Epithelial cell of esophagus (primary cell): ENCODE measurements at regions not wholly inside any gene's neighbourhood (a gene's known extent, or its start where the extent isn't known, plus 50 kb on each side); places are given as distances from the start of the nearest gene placed in this dataset.
A peak's percentile ranks its signal among the peaks of the same experiment; 100 is the strongest.

ENCODE experiments used
- DNase-seq: peaks from one replicate; pipeline ENCODE4 v3.0.0; 2010; ENCODE audit warnings: low read depth
- H3K4me3 ChIP-seq: 2 replicates; pipeline ENCODE4 v1.5.1; 2011; ENCODE audit warnings: mild to moderate bottlenecking, low read length, control low read depth
- TF ChIP-seq, protein P1 (sequence below): IDR thresholded peaks from 2 replicates; pipeline ENCODE4 v1.5.1; 2011; ENCODE audit warnings: low read depth, mild to moderate bottlenecking, low read length, control low read depth, inconsistent platforms; ENCODE audit not compliant: insufficient read depth; ENCODE audit errors: missing control alignments

DNA sequence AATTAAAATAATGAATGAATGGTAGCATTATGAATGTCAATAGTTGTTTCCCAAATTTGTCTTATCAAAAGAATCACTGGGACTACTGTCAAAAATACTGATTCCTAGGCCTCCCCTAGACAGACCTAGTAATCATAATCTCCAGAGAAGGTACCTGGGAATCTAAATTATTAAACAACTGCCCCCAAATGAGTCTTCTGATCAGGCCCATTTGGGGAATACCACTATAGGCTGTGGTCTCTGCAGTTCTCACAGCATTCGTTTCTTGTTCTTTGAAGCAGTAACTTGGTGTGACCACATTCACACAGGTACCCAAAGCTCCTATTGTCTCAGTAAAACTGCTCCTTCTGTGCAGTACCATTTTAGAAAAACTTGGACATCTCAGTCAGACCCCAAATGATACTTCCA is 230.9 kb downstream of the PIK3R1 start:
- TF ChIP-seq, protein P1, sequence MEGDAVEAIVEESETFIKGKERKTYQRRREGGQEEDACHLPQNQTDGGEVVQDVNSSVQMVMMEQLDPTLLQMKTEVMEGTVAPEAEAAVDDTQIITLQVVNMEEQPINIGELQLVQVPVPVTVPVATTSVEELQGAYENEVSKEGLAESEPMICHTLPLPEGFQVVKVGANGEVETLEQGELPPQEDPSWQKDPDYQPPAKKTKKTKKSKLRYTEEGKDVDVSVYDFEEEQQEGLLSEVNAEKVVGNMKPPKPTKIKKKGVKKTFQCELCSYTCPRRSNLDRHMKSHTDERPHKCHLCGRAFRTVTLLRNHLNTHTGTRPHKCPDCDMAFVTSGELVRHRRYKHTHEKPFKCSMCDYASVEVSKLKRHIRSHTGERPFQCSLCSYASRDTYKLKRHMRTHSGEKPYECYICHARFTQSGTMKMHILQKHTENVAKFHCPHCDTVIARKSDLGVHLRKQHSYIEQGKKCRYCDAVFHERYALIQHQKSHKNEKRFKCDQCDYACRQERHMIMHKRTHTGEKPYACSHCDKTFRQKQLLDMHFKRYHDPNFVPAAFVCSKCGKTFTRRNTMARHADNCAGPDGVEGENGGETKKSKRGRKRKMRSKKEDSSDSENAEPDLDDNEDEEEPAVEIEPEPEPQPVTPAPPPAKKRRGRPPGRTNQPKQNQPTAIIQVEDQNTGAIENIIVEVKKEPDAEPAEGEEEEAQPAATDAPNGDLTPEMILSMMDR = no peak
- H3K4me3 ChIP-seq = no peak overlapping the region
- no peak for DNase-seq

DNA sequence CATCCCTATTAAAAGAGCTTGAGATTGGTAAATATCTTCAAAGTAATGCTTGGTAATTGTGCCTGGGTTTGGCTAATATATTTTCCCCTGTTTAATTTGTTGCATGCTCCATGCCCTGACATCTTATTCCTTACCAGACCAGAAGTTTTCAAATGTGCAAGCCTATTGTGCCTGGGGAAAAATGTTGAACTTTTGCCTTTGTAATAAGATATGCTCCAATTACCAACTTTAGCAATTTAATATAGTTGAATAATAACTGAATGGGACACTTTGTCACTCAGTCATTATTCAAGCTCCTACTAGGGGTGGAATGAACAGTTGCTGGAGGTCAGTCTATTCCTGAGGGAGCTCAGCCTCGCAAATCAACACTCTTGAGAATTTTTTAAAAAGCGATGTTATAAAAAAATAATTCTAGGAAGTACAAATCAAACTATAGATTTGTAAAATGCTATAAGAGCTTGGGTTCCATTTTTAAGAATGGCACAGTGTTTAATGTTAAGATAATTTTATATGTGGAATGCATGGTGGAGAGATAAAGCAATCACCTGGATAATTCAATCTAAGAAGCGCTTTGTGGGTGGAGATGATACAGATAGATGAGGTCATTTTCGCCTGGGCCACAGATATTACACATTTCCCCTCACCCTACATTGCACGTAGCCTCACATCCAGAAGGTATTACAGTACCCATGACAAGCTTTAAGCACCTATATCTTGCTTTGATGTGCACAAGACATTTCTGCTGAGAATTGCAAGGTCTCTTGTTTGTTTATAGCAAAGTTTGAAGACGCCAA is 231.8 kb downstream of the PIK3R1 start:
- no peak for DNase-seq
- no peak overlapping the region for H3K4me3 ChIP-seq
- TF ChIP-seq, protein P1 = no peak

DNA sequence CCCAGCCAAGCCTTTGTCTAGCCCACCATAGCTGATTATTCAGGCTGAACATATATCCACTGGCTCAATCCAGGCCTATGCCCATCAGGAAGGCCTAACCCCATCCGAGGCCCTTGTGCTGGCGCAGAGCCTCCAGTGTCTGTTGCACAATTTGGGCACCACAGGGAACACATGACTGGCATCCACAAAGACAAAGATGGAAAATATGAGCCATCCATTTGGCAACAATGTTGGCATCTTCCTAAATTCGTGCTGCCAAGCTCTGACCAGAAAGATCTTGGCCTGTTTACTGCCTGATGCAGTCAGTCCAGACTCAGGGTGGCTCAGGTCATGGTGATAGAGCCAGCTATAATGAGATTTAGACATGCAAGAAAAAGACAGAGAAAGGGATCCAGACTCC is 233.8 kb downstream of the PIK3R1 start:
- no peak for DNase-seq
- H3K4me3 ChIP-seq = no peak overlapping the region
- TF ChIP-seq, protein P1 = no peak

DNA sequence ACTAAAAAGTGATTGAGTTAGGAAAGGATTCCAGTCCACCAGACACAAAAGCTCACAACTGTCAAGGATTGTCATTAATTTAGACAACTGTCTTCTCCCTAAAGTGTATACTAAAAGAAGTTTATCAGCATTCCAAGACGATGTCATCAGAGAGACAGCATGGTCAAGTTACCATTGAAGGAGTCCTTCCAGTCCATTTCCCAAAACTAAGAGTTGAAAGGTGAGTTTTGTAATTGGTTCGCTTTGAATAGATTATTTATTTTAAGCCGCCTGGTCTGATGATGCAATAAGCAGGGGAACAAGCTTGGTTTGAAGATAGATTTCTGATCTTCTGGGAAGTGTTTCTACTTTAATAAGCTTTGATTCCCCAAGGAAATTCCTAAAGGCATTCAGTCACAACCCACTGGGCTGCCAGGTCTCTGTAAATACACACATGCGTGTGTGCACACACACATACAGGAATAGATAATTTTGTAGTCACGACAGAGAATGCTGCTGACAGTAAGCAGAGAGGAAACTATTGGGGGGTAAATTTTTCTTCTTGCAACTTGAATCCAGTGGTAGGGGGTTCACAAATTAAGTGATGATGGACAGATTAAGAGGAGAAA is 234.8 kb downstream of the PIK3R1 start:
- TF ChIP-seq, protein P1 = no peak
- DNase-seq = peak; percentile 73
- no peak overlapping the region for H3K4me3 ChIP-seq

DNA sequence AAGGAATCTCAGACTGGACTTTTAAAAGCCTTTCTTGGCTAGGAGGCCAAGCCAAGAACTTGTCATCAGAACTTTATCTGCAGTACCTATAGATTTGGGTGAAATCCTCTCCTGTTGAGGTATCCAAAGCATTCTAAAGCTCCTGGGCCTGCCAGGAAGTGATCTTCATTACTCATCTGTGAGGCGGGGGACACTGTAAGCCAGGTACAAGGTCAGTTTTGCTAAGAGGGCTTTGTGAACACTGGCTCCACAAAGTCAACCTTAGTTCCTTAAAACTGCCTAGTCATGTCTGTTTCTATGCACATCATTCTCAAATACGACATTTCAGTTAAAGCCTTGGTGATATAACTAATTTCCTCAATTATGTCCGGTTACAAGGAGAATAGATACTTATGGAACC is 236.7 kb downstream of the PIK3R1 start:
- no peak for DNase-seq
- no peak overlapping the region for H3K4me3 ChIP-seq
- TF ChIP-seq, protein P1 = no peak

DNA sequence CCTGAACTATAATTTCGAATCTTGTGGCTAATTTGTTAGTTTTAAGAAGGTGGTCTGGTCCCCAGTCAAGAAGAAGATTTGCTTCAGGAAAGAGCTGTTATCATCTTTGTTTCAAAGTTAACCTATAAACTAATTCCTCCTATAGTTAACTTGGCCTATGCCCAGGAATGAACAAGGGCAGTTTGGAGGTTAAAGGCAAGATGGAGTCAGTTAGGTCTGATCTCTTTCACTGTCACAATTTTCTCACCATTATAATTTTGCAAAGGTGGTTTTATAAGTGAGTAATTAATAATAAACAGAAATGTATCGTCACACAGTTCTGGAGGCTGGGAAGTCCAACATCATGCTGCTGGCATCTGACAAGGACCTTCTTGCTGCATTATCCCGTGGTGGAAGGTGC is 238.6 kb downstream of the PIK3R1 start:
- TF ChIP-seq, protein P1 = no peak
- no peak for DNase-seq

More for the DNA sequence above, 238.6 kb downstream of the PIK3R1 start:
- H3K4me3 ChIP-seq = no peak overlapping the region
